HEK293 (cell line): ENCODE measurements at regions not wholly inside any gene's neighbourhood (a gene's known extent, or its start where the extent isn't known, plus 50 kb on each side); places are given as distances from the start of the nearest gene placed in this dataset.

Experiments
- CTCF ChIA-PET: fragments of 350-600 bp; formaldehyde crosslinking; extraction: SDS; loops from one replicate; lab custom pipeline; 2021; ENCODE audit warnings: antibody characterized with exemption; lab: Yijun Ruan, JAX
- POLR2A ChIA-PET: fragments of 300-600 bp; formaldehyde crosslinking; extraction: SDS; loops from one replicate; lab custom pipeline; 2020; ENCODE audit warnings: antibody characterized with exemption, inconsistent platforms; lab: Yijun Ruan, JAX
- H3K27ac ChIP-seq: fragments of 200-500 bp; sonication (Bioruptor generic); 2 replicates; pipeline ENCODE4 v1.5.1; 2014; ENCODE audit warnings: low read depth, low read length, control low read depth, inconsistent platforms; ENCODE audit errors: extremely low read depth
- H3K36me3 ChIP-seq, 2 experiments: fragments of 200-500 bp in 1 of 2; sonication (Bioruptor generic) in 1 of 2; 1 replicate in 1 of 2; 2 replicates in 1 of 2; pipeline ENCODE4 v1.5.1; 2014 to 2017; ENCODE audit warnings: inconsistent platforms in 2 of 2, low read length in 2 of 2; ENCODE audit not compliant: control insufficient read depth in 2 of 2, insufficient read depth in 1 of 2
- H3K4me1 ChIP-seq: fragments of 200-500 bp; sonication (Bioruptor generic); 2 replicates; pipeline ENCODE4 v1.5.1; 2014; ENCODE audit warnings: mild to moderate bottlenecking, low read length, inconsistent platforms; ENCODE audit not compliant: control insufficient read depth, insufficient read depth
- H3K4me3 ChIP-seq: 2 replicates; pipeline ENCODE4 v1.5.1; 2011; ENCODE audit warnings: low read depth, mild to moderate bottlenecking, control low read depth, low read length, moderate library complexity
- H3K9me3 ChIP-seq: fragments of 200-500 bp; sonication (Bioruptor generic); 2 replicates; pipeline ENCODE4 v1.5.1; 2014; ENCODE audit warnings: low read depth, low read length, inconsistent platforms; ENCODE audit not compliant: control insufficient read depth, insufficient read depth
- AEBP2 ChIP-seq: fragments of 450-650 bp; formaldehyde crosslinking; IDR thresholded peaks from 2 replicates; pipeline ENCODE4 v1.5.1; 2016; ENCODE audit warnings: missing biosample characterization, missing genetic modification characterization, borderline replicate concordance
- KLF1 ChIP-seq: fragments of 450-650 bp; formaldehyde crosslinking; IDR thresholded peaks from 2 replicates; pipeline ENCODE4 v1.5.1; 2016; ENCODE audit warnings: missing biosample characterization, missing genetic modification characterization
- KLF7 ChIP-seq: fragments of 450-650 bp; formaldehyde crosslinking; IDR thresholded peaks from 2 replicates; pipeline ENCODE4 v1.5.1; 2016; ENCODE audit warnings: missing biosample characterization, missing genetic modification characterization, borderline replicate concordance
- KLF8 ChIP-seq: fragments of 450-650 bp; formaldehyde crosslinking; IDR thresholded peaks from 2 replicates; pipeline ENCODE4 v1.5.1; 2016; ENCODE audit warnings: missing biosample characterization, missing genetic modification characterization
- SETDB1 ChIP-seq: IDR thresholded peaks from one replicate; pipeline ENCODE4 v1.6.1; 2017; ENCODE audit warnings: mild to moderate bottlenecking, low read length, moderate library complexity, mixed read lengths; ENCODE audit not compliant: insufficient read length
- SP7 ChIP-seq: fragments of 450-650 bp; formaldehyde crosslinking; IDR thresholded peaks from 2 replicates; pipeline ENCODE4 v1.5.1; 2016; ENCODE audit warnings: missing biosample characterization, missing genetic modification characterization
- ZFP3 ChIP-seq: fragments of 450-650 bp; formaldehyde crosslinking; IDR thresholded peaks from 2 replicates; pipeline ENCODE4 v1.5.1; 2016; ENCODE audit warnings: low read depth, missing biosample characterization, missing genetic modification characterization
- ZIC2 ChIP-seq: fragments of 450-650 bp; formaldehyde crosslinking; IDR thresholded peaks from 2 replicates; pipeline ENCODE4 v1.5.1; 2016; ENCODE audit warnings: missing biosample characterization, missing genetic modification characterization
- ZNF155 ChIP-seq: fragments of 450-650 bp; formaldehyde crosslinking; IDR thresholded peaks from 2 replicates; pipeline ENCODE4 v1.5.1; 2016; ENCODE audit warnings: missing biosample characterization, missing genetic modification characterization
- ZNF169 ChIP-seq: fragments of 450-650 bp; formaldehyde crosslinking; IDR thresholded peaks from 2 replicates; pipeline ENCODE4 v1.5.1; 2016; ENCODE audit warnings: missing biosample characterization, missing genetic modification characterization
- ZNF324 ChIP-seq: fragments of 450-650 bp; formaldehyde crosslinking; IDR thresholded peaks from 2 replicates; pipeline ENCODE4 v1.5.1; 2016; ENCODE audit warnings: missing biosample characterization, missing genetic modification characterization
- ZNF510 ChIP-seq: fragments of 450-650 bp; formaldehyde crosslinking; IDR thresholded peaks from 2 replicates; pipeline ENCODE4 v1.5.1; 2018; ENCODE audit warnings: mild to moderate bottlenecking, missing genetic modification characterization, missing biosample characterization; ENCODE audit not compliant: insufficient replicate concordance
- ZNF529 ChIP-seq: fragments of 450-650 bp; formaldehyde crosslinking; IDR thresholded peaks from 2 replicates; pipeline ENCODE4 v1.5.1; 2017; ENCODE audit warnings: missing genetic modification characterization, missing biosample characterization; ENCODE audit not compliant: insufficient replicate concordance
- ZNF610 ChIP-seq: fragments of 450-650 bp; formaldehyde crosslinking; IDR thresholded peaks from 2 replicates; pipeline ENCODE4 v1.5.1; 2016; ENCODE audit warnings: missing biosample characterization, missing genetic modification characterization, borderline replicate concordance
- ZNF623 ChIP-seq: fragments of 450-650 bp; formaldehyde crosslinking; IDR thresholded peaks from 2 replicates; pipeline ENCODE4 v1.5.1; 2016; ENCODE audit warnings: missing biosample characterization, missing genetic modification characterization
- ZNF837 ChIP-seq: fragments of 450-650 bp; formaldehyde crosslinking; IDR thresholded peaks from 2 replicates; pipeline ENCODE4 v1.5.1; 2016; ENCODE audit warnings: missing biosample characterization, missing genetic modification characterization
- ZSCAN16 ChIP-seq: fragments of 450-650 bp; formaldehyde crosslinking; IDR thresholded peaks from 2 replicates; pipeline ENCODE4 v1.5.1; 2016; ENCODE audit warnings: missing biosample characterization, missing genetic modification characterization
- TF ChIP-seq, protein P1 (sequence below): fragments of 450-650 bp; formaldehyde crosslinking; IDR thresholded peaks from 2 replicates; pipeline ENCODE4 v1.5.0; 2017; ENCODE audit warnings: missing biosample characterization, missing genetic modification characterization, borderline replicate concordance
- TF ChIP-seq, protein P2 (sequence below): fragments of 450-650 bp; formaldehyde crosslinking; IDR thresholded peaks from 2 replicates; pipeline ENCODE4 v1.5.1; 2016; ENCODE audit warnings: missing biosample characterization, missing genetic modification characterization
- TF ChIP-seq, protein P3 (sequence below): fragments of 450-650 bp; formaldehyde crosslinking; IDR thresholded peaks from 2 replicates; pipeline ENCODE4 v1.5.1; 2016; ENCODE audit warnings: missing biosample characterization, missing genetic modification characterization

DNA sequence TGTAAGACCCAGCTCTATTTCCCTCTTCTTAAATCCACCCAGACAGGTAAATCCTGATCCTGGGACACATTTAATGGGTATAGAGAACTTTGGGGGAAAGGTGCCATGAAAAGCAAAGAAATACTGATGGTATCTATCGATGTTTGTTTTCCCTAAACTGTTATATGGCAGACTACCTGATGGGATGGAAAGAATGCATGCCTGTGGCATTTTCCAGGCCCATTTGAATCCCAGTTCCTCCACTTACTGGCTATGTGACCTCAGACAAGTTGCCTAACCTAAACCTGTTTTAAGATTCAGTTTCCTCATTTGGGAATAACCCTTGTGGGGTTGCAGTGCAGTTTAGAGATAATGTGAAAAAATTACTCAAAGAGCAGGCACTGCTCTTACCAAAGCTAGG is 404.5 kb downstream of the FUT8 start:
- Histone ChIP-seq H3K27ac (no peak overlapping the region), H3K9me3 (no peaks in the 10 kb centered on the region), H3K4me1 (no peaks in the 10 kb centered on the region), H3K4me3 (no peak overlapping the region), H3K36me3 (no peaks in the 10 kb centered on the region)
- ChIA-PET POLR2A (no interaction called here), CTCF (interaction anchor here (1.2 kb wide), 1 partner anchor 7 kb away, joined by 7 read pairs; no protein-coding TSS in a partner anchor)
- TF ChIP-seq, protein P1, sequence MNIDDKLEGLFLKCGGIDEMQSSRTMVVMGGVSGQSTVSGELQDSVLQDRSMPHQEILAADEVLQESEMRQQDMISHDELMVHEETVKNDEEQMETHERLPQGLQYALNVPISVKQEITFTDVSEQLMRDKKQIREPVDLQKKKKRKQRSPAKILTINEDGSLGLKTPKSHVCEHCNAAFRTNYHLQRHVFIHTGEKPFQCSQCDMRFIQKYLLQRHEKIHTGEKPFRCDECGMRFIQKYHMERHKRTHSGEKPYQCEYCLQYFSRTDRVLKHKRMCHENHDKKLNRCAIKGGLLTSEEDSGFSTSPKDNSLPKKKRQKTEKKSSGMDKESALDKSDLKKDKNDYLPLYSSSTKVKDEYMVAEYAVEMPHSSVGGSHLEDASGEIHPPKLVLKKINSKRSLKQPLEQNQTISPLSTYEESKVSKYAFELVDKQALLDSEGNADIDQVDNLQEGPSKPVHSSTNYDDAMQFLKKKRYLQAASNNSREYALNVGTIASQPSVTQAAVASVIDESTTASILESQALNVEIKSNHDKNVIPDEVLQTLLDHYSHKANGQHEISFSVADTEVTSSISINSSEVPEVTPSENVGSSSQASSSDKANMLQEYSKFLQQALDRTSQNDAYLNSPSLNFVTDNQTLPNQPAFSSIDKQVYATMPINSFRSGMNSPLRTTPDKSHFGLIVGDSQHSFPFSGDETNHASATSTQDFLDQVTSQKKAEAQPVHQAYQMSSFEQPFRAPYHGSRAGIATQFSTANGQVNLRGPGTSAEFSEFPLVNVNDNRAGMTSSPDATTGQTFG (tag by site-specific recombination): no peak
- TF ChIP-seq SP7 (tag by site-specific recombination): no peak
- TF ChIP-seq ZIC2: no peak
- TF ChIP-seq ZFP3 (tag by site-specific recombination): no peak
- no peak for TF ChIP-seq ZNF169 (tag by site-specific recombination)
- no peak for TF ChIP-seq ZNF324
- TF ChIP-seq ZNF610 (tag by site-specific recombination): no peak
- TF ChIP-seq ZNF837 (tag by site-specific recombination): no peak
- TF ChIP-seq, protein P2, sequence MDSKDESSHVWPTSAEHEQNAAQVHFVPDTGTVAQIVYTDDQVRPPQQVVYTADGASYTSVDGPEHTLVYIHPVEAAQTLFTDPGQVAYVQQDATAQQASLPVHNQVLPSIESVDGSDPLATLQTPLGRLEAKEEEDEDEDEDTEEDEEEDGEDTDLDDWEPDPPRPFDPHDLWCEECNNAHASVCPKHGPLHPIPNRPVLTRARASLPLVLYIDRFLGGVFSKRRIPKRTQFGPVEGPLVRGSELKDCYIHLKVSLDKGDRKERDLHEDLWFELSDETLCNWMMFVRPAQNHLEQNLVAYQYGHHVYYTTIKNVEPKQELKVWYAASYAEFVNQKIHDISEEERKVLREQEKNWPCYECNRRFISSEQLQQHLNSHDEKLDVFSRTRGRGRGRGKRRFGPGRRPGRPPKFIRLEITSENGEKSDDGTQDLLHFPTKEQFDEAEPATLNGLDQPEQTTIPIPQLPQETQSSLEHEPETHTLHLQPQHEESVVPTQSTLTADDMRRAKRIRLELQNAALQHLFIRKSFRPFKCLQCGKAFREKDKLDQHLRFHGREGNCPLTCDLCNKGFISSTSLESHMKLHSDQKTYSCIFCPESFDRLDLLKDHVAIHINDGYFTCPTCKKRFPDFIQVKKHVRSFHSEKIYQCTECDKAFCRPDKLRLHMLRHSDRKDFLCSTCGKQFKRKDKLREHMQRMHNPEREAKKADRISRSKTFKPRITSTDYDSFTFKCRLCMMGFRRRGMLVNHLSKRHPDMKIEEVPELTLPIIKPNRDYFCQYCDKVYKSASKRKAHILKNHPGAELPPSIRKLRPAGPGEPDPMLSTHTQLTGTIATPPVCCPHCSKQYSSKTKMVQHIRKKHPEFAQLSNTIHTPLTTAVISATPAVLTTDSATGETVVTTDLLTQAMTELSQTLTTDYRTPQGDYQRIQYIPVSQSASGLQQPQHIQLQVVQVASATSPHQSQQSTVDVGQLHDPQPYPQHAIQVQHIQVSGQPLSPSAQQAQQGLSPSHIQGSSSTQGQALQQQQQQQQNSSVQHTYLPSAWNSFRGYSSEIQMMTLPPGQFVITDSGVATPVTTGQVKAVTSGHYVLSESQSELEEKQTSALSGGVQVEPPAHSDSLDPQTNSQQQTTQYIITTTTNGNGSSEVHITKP (tag by site-specific recombination): no peak
- no peak for TF ChIP-seq KLF1 (tag by site-specific recombination)
- no peak for TF ChIP-seq ZNF529 (tag by site-specific recombination)
- TF ChIP-seq SETDB1: no peak
- TF ChIP-seq KLF8 (tag by site-specific recombination): no peak
- no peak for TF ChIP-seq ZNF155
- no peak for TF ChIP-seq AEBP2 (tag by site-specific recombination)
- TF ChIP-seq KLF7 (tag by site-specific recombination): no peak
- TF ChIP-seq, protein P3, sequence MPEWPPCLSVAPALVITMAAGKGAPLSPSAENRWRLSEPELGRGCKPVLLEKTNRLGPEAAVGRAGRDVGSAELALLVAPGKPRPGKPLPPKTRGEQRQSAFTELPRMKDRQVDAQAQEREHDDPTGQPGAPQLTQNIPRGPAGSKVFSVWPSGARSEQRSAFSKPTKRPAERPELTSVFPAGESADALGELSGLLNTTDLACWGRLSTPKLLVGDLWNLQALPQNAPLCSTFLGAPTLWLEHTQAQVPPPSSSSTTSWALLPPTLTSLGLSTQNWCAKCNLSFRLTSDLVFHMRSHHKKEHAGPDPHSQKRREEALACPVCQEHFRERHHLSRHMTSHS (tag by site-specific recombination): no peak
- TF ChIP-seq ZSCAN16: no peak
- TF ChIP-seq ZNF623 (tag by site-specific recombination): no peak
- no peak for TF ChIP-seq ZNF510
